HG02938 (cell line): ENCODE measurements at regions not wholly inside any gene's neighbourhood (a gene's known extent, or its start where the extent isn't known, plus 50 kb on each side); places are given as distances from the start of the nearest gene placed in this dataset.
"Not testable (repeated sequence)": the region's sequence is repeated elsewhere in the genome, so short reads cannot be mapped to it uniquely, and the experiment has no call there.

Source experiments
- ATAC-seq: cut with Tn5 transposase; IDR thresholded peaks from one replicate; pipeline ENCODE4 v1.9.1; 2021; ENCODE audit warnings: mild to moderate bottlenecking, moderate library complexity; ENCODE audit not compliant: unreplicated experiment

GRCh38 chr6:164409309-164410009 lies 899.9 kb downstream of the C6orf118 start:
- no peak for ATAC-seq

- no peak for ATAC-seq
Measured at GRCh38 chr6:164408868-164409267, 900.5 kb downstream of the C6orf118 start.

- no peak for ATAC-seq
Measured at GRCh38 chr6:164404812-164405488, 904.5 kb downstream of the C6orf118 start.

GRCh38 chr6:164401871-164402270 lies 907.5 kb downstream of the C6orf118 start:
- ATAC-seq: no peak

- no peak for ATAC-seq
Measured at GRCh38 chr6:164398647-164399046, 910.8 kb downstream of the C6orf118 start.

- ATAC-seq: no peak
Measured at GRCh38 chr6:164396071-164397047, 913.0 kb downstream of the C6orf118 start.

- ATAC-seq: no peak
Measured at GRCh38 chr6:164379795-164380194, 929.6 kb downstream of the C6orf118 start.

GRCh38 chr6:164378330-164378729 lies 931.1 kb downstream of the C6orf118 start:
- ATAC-seq: no peak

GRCh38 chr6:164377348-164377918 lies 932.0 kb downstream of the C6orf118 start:
- ATAC-seq: no peak

- ATAC-seq: no peak
Measured at GRCh38 chr6:164370773-164371172, 938.6 kb downstream of the C6orf118 start.

GRCh38 chr6:164359441-164359840 lies 944.9 kb downstream of the QKI start:
- no peak for ATAC-seq

- ATAC-seq: no peak
Measured at GRCh38 chr6:164359036-164359435, 944.5 kb downstream of the QKI start.

- no peak for ATAC-seq
Measured at GRCh38 chr6:164356814-164357213, 942.3 kb downstream of the QKI start.

- ATAC-seq: no peak
Measured at GRCh38 chr6:164347455-164347854, 932.9 kb downstream of the QKI start.

- ATAC-seq: no peak
Measured at GRCh38 chr6:164346631-164347030, 932.1 kb downstream of the QKI start.

GRCh38 chr6:164345806-164346496 lies 931.4 kb downstream of the QKI start:
- no peak for ATAC-seq

- ATAC-seq: no peak
Measured at GRCh38 chr6:164345327-164345726, 930.8 kb downstream of the QKI start.

GRCh38 chr6:164344801-164345291 lies 930.3 kb downstream of the QKI start:
- ATAC-seq: no peak

- ATAC-seq: not testable (repeated sequence)
Measured at GRCh38 chr6:164339442-164339841, 924.9 kb downstream of the QKI start.

GRCh38 chr6:164337925-164338397 lies 923.4 kb downstream of the QKI start:
- ATAC-seq: no peak
